GM12892 (cell line): ENCODE measurements at regions not wholly inside any gene's neighbourhood (a gene's known extent, or its start where the extent isn't known, plus 50 kb on each side); places are given as distances from the start of the nearest gene placed in this dataset.
A peak's percentile ranks its signal among the peaks of the same experiment; 100 is the strongest.

Experiments
- DNase-seq: peaks from one replicate; pipeline ENCODE4 v3.0.0; 2011; ENCODE audit not compliant: insufficient read length
- FAIRE-seq: peaks from 2 replicates; lab custom pipeline; 2011; peaks lifted over from hg19 to GRCh38; lab: Jason Lieb, UNC
- POLR2A ChIP-seq: IDR thresholded peaks from 2 replicates; pipeline ENCODE4 v1.6.1; 2011; ENCODE audit warnings: low read depth, low read length, control low read depth
- POLR2AphosphoS5 ChIP-seq: IDR thresholded peaks from 2 replicates; pipeline ENCODE4 v1.6.1; 2011; ENCODE audit warnings: low read depth, low read length, control low read depth
- TAF1 ChIP-seq: IDR thresholded peaks from 2 replicates; pipeline ENCODE4 v1.6.1; 2011; ENCODE audit warnings: low read depth, mild to moderate bottlenecking, control low read depth, low read length, borderline replicate concordance

GRCh38 chr13:73958657-73959397 is 175.4 kb downstream of the KLF12 start:
- DNase-seq: no peak
- TF ChIP-seq POLR2AphosphoS5 (no peak), POLR2A (no peak), TAF1 (no peak)
- no peak for FAIRE-seq

DNA sequence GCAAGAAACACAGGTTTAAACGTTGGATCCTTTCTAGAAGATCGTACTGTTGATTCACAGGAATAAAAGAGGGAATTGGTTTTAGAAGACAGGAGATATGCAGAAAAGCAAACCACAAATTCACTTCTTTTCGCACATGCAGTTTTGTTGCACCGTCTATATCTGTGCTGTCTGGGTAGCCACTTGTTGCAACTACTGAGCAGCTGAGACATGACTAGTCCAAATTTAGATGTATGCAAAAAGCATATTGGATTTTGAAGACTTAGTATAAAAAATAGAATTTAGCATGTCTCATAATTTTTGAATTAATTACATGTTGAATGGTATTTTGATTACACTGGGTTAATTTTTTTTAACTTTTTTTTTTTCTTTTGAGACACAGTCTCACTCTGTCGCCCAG is 176.3 kb downstream of the KLF12 start:
- FAIRE-seq (no peak), DNase-seq (no peak)
- TF ChIP-seq TAF1 (no peak), POLR2A (no peak), POLR2AphosphoS5 (no peak)

DNA sequence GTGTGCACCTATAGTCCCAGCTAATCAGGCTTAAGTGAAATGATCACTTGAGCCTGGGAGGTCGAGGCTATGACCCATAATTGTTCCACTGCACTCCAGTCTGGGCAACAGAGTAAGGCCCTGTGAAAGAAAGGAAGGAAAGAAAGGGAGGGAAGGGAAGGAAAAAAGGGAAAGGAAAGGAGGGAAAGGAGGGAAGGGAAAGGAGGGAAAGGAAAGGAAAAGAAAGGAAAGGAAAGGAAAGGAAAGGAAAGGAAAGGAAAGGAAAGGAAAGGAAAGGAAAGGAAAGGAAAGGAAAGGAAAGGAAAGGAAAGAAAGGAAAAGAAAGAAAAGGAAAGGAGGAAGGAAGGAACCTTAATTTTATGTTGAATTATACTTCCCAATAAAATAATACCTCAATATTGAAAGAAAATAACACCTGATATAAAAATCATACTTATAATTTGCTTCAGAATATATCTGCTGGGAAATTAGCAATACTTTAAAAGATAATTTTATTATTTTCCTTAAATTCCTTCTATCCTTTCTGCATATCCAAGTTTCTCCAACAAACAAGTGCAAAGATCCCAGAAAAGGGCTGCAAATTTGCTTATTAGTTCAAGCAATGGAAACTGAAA is 177.3 kb downstream of the KLF12 start:
- TF ChIP-seq TAF1 (no peak), POLR2AphosphoS5 (no peak), POLR2A (no peak)
- no peak for DNase-seq
- FAIRE-seq: no peak

GRCh38 chr13:73955977-73956500 is 178.2 kb downstream of the KLF12 start:
- TF ChIP-seq TAF1: no peak
- no peak for TF ChIP-seq POLR2A
- no peak for DNase-seq
- peak; percentile 56 for FAIRE-seq

- TF ChIP-seq POLR2AphosphoS5 (no peak), TAF1 (no peak)
- FAIRE-seq (peak; percentile 42), DNase-seq (no peak)
Observed at GRCh38 chr13:73954808-73955207, 179.4 kb downstream of the KLF12 start.

DNA sequence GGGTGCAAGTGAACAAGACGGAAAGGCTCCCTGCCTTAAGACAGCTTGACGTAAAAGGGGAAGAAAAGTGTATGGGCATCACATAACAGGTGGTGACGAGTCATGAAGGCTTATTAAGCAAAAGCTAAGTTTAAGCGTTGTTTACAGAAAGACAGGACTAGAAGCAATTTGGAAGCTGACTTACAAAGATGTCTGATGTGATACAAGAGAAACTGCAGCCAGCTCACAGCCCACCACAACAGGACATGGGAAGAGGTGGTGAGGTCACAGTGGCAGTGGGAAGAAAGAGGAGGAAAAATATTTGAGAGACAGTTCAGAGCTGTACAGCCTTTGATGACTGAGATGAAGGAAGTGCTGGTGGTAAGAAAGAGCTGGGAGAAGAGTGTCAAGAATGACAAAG is 181.6 kb downstream of the KLF12 start:
- DNase-seq (no peak), FAIRE-seq (no peak)
- TF ChIP-seq TAF1 (no peak), POLR2AphosphoS5 (no peak), POLR2A (no peak)

- no peak for DNase-seq
- peak; percentile 73 for FAIRE-seq
- no peak for TF ChIP-seq TAF1
- TF ChIP-seq POLR2A: no peak
Observed at GRCh38 chr13:73948848-73949529, 185.2 kb downstream of the KLF12 start.

DNA sequence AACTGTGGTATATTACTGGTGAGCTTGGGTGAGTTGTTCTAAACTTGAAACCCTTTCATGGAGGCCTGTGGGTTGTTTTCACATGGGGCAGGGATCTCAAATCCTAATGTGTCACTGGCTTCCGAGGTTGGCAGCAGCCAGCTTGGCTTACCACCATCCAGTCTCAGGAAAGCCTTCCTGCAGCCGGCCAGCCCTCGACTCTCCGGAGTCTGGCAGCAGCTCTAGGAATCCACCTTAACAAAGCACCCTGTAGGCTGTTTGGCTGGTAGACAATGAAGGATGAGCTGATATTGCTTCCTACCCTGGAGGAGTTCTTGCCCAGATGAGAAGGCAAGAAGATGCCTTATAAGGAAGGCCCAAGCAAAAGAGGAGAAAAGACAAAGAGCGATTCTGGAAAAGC is 188.3 kb downstream of the KLF12 start:
- FAIRE-seq (no peak), DNase-seq (no peak)
- no peak for TF ChIP-seq POLR2A
- TF ChIP-seq TAF1: no peak
- no peak for TF ChIP-seq POLR2AphosphoS5

DNA sequence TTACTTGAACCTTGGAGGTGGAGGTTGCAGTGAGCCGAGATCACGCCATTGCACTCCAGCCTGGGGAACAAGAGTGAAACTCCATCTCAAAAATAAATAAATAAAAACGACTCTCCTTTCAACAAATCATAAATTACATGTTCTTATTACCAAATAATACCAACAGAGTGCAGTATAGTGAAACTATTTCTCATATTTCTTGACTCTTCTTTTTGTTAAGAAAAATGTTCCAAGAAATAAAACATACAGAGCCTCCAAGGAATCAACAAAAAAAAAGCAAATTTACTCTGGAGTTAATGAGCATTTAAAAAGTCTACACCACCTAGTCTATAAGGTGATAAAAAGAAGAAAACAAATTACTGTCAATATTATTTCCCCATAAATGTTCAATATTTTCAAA is 188.8 kb downstream of the KLF12 start:
- TF ChIP-seq TAF1 (no peak), POLR2A (no peak), POLR2AphosphoS5 (no peak)
- FAIRE-seq: no peak
- DNase-seq: no peak

- no peak for FAIRE-seq
- DNase-seq: no peak
- no peak for TF ChIP-seq POLR2A
- TF ChIP-seq POLR2AphosphoS5: no peak
- no peak for TF ChIP-seq TAF1
Observed at GRCh38 chr13:73943965-73944233, 190.3 kb downstream of the KLF12 start.

DNA sequence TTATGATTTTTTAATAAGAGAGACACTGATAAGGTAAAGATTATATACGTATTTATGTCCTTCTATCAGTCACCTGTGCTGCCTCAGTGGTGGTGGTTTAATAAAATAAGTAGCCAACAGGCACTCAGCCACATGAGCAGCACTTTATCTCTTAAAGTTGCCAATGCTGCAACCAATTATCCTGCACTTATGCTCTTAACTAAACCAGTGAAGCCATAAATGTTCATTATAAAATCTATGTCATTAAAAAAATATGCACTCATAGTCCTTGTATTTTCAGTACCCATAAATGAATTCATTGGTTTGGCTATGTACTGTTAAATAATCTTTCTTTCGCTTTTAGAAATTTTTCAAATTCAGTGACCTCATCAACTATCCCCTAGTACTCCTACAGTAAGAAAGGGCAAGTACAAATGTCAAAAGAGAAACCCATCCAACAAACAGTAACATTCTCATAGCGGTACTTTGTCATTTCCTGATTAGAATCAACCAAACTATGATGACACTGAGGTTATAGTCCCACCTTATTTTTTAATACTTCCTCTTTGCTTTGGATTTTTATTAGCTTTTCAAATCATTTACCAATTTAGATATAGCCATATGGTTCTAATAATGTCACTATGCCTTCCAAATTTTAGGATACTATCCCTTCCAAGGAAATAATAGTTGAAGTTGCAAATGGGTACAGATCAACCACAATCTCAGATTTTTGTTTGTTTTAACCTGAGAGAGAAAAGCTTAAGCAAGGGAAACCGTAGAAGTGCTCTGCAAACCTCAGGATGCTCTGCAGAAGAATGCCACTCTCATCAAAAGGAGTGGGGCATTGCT is 190.9 kb downstream of the KLF12 start:
- FAIRE-seq: peak; percentile 50
- DNase-seq: no peak
- TF ChIP-seq TAF1: no peak
- TF ChIP-seq POLR2AphosphoS5: no peak
- TF ChIP-seq POLR2A: no peak

GRCh38 chr13:73941752-73942151 is 192.5 kb downstream of the KLF12 start:
- DNase-seq (no peak), FAIRE-seq (no peak)
- no peak for TF ChIP-seq POLR2A
- no peak for TF ChIP-seq POLR2AphosphoS5
- no peak for TF ChIP-seq TAF1

- FAIRE-seq (peak; percentile 5), DNase-seq (no peak)
- TF ChIP-seq POLR2A: no peak
- TF ChIP-seq TAF1: no peak
- no peak for TF ChIP-seq POLR2AphosphoS5
Observed at GRCh38 chr13:73940098-73940497, 194.1 kb downstream of the KLF12 start.
